ENCODE measurements at regions not wholly inside any gene's neighbourhood (a gene's known extent, or its start where the extent isn't known, plus 50 kb on each side); places are given as distances from the start of the nearest gene placed in this dataset.

GRCh38 chr18:41331661-41332060 is 623.4 kb upstream of the PIK3C3 start:
- no peak for DNase-seq

GRCh38 chr18:41326311-41326710 is 628.7 kb upstream of the PIK3C3 start:
- no peak for DNase-seq

- no peak for DNase-seq
Measured at GRCh38 chr18:41324934-41325333, 630.1 kb upstream of the PIK3C3 start.

GRCh38 chr18:41324020-41324791 is 630.8 kb upstream of the PIK3C3 start:
- no peak for DNase-seq

- peak; percentile 22 to 23 for DNase-seq
Measured at GRCh38 chr18:41323044-41323443, 632.0 kb upstream of the PIK3C3 start.

- DNase-seq, result no peak
Measured at GRCh38 chr18:41320100-41320499, 634.9 kb upstream of the PIK3C3 start.

- no peak for DNase-seq
Measured at GRCh38 chr18:41315134-41315533, 639.9 kb upstream of the PIK3C3 start.

GRCh38 chr18:41311571-41312547 is 643.2 kb upstream of the PIK3C3 start:
- no peak for DNase-seq

GRCh38 chr18:41297740-41298139 is 657.3 kb upstream of the PIK3C3 start:
- DNase-seq, result no peak

GRCh38 chr18:41269294-41269693 is 685.7 kb upstream of the PIK3C3 start:
- no peak for DNase-seq

GRCh38 chr18:41268271-41268670 is 686.8 kb upstream of the PIK3C3 start:
- DNase-seq, result no peak

GRCh38 chr18:41266616-41267015 is 688.4 kb upstream of the PIK3C3 start:
- DNase-seq, result no peak

GRCh38 chr18:41266204-41266603 is 688.8 kb upstream of the PIK3C3 start:
- no peak for DNase-seq

GRCh38 chr18:41265047-41265446 is 690.0 kb upstream of the PIK3C3 start:
- no peak for DNase-seq

- no peak for DNase-seq
Measured at GRCh38 chr18:41263956-41264355, 691.1 kb upstream of the PIK3C3 start.

- DNase-seq, result no peak
Measured at GRCh38 chr18:41262688-41263087, 692.3 kb upstream of the PIK3C3 start.

- DNase-seq, result no peak
Measured at GRCh38 chr18:41244591-41245037, 710.4 kb upstream of the PIK3C3 start.

GRCh38 chr18:41237317-41237716 is 717.7 kb upstream of the PIK3C3 start:
- DNase-seq, result no peak

GRCh38 chr18:41231681-41232080 is 723.4 kb upstream of the PIK3C3 start:
- DNase-seq, result no peak

- DNase-seq, result no peak
Measured at GRCh38 chr18:41227993-41228392, 727.0 kb upstream of the PIK3C3 start.

GRCh38 chr18:41226911-41227310 is 728.1 kb upstream of the PIK3C3 start:
- no peak for DNase-seq

- DNase-seq, result no peak
Measured at GRCh38 chr18:41226186-41226585, 728.8 kb upstream of the PIK3C3 start.

- DNase-seq, result no peak
Measured at GRCh38 chr18:41216341-41217003, 738.6 kb upstream of the PIK3C3 start.
